IMR-90 (cell line): ENCODE measurements at regions not wholly inside any gene's neighbourhood (a gene's known extent, or its start where the extent isn't known, plus 50 kb on each side); places are given as distances from the start of the nearest gene placed in this dataset.

ENCODE experiments used
- ATAC-seq: fragments of 200-7000 bp; cut with Tn5 transposase; 2 replicates; pipeline ENCODE4 v1.9.1; 2020; ENCODE audit warnings: low read depth, mild to moderate bottlenecking, moderate library complexity
- BruUV-seq: library from RNA; stranded (reverse); fragments of 400-500 nt; replicated peaks from 2 replicates; lab custom pipeline; 2021; lab: Mats Ljungman, UMichigan
- CTCF ChIA-PET: fragments of 300-600 bp; formaldehyde crosslinking; extraction: SDS; loops from one replicate; lab custom pipeline; 2021; ENCODE audit warnings: antibody characterized with exemption; lab: Yijun Ruan, JAX
- POLR2A ChIA-PET: fragments of 300-600 bp; sonication (Branson Sonifier 250); formaldehyde crosslinking; loops from one replicate; lab custom pipeline; 2022; ENCODE audit warnings: antibody characterized with exemption; ENCODE audit not compliant: unreplicated experiment; lab: Charles Lee
- DNase-seq: peaks from one replicate; pipeline ENCODE4 v3.0.0; 2013
- H2AFZ ChIP-seq: replicated peaks from 2 replicates; pipeline ENCODE3; 2013; ENCODE audit warnings: low read length, mild to moderate bottlenecking; ENCODE audit not compliant: poor library complexity
- H2AK5ac ChIP-seq: 2 replicates; pipeline ENCODE4 v1.6.1; 2013; ENCODE audit warnings: low read depth, low read length, inconsistent platforms
- H2AK9ac ChIP-seq: replicated peaks from 2 replicates; pipeline ENCODE3; 2013; ENCODE audit warnings: mild to moderate bottlenecking, low read depth, low read length, moderate library complexity; ENCODE audit not compliant: poor library complexity
- H2BK120ac ChIP-seq: 2 replicates; pipeline ENCODE4 v1.6.1; 2013; ENCODE audit warnings: low read depth, low read length, inconsistent platforms
- H2BK15ac ChIP-seq: 3 replicates; pipeline ENCODE4 v1.6.1; 2013; ENCODE audit warnings: low read depth, low read length, inconsistent platforms
- H2BK20ac ChIP-seq: 2 replicates; pipeline ENCODE4 v1.6.1; 2013; ENCODE audit warnings: low read depth, mild to moderate bottlenecking, inconsistent platforms, low read length, moderate library complexity
- H2BK5ac ChIP-seq: 2 replicates; pipeline ENCODE4 v1.6.1; 2013; ENCODE audit warnings: mild to moderate bottlenecking, low read depth, low read length, inconsistent platforms; ENCODE audit not compliant: poor library complexity, severe bottlenecking
- H3K14ac ChIP-seq: replicated peaks from 2 replicates; pipeline ENCODE4 v1.6.1; 2013; ENCODE audit warnings: low read depth, low read length, inconsistent platforms
- H3K18ac ChIP-seq: 2 replicates; pipeline ENCODE4 v1.6.1; 2013; ENCODE audit warnings: low read depth, low read length, control low read depth
- H3K23ac ChIP-seq: 2 replicates; pipeline ENCODE4 v1.6.1; 2013; ENCODE audit warnings: low read depth, low read length, inconsistent platforms
- H3K27ac ChIP-seq: 2 replicates; pipeline ENCODE4 v1.5.1; 2013; ENCODE audit warnings: mild to moderate bottlenecking, control low read depth, low read length; ENCODE audit not compliant: insufficient read depth
- H3K27me3 ChIP-seq: 2 replicates; pipeline ENCODE4 v1.6.1; 2013; ENCODE audit warnings: low read length; ENCODE audit not compliant: control insufficient read depth, insufficient read depth
- H3K36me3 ChIP-seq: 2 replicates; pipeline ENCODE4 v1.6.1; 2013; ENCODE audit warnings: low read length, mixed read lengths; ENCODE audit not compliant: control insufficient read depth, insufficient read depth
- H3K4ac ChIP-seq: 2 replicates; pipeline ENCODE4 v1.6.1; 2013; ENCODE audit warnings: low read depth, low read length, inconsistent platforms
- H3K4me1 ChIP-seq: 2 replicates; pipeline ENCODE4 v1.6.1; 2013; ENCODE audit warnings: low read length, mixed read lengths; ENCODE audit not compliant: control insufficient read depth, insufficient read depth
- H3K4me2 ChIP-seq: 2 replicates; pipeline ENCODE4 v1.6.1; 2013; ENCODE audit warnings: low read depth, mild to moderate bottlenecking, control low read depth, low read length, moderate library complexity
- H3K4me3 ChIP-seq: 2 replicates; pipeline ENCODE4 v1.5.1; 2013; ENCODE audit warnings: low read depth, mild to moderate bottlenecking, control low read depth, low read length, moderate library complexity; ENCODE audit not compliant: insufficient read depth
- H3K56ac ChIP-seq: 2 replicates; pipeline ENCODE4 v1.6.1; 2013; ENCODE audit warnings: low read length, inconsistent platforms; ENCODE audit not compliant: insufficient read depth; ENCODE audit errors: extremely low read depth
- H3K79me1 ChIP-seq, 2 experiments: 2 replicates each; pipeline ENCODE4 v1.6.1; 2013; ENCODE audit warnings: low read length in 2 of 2, inconsistent platforms in 1 of 2, low read depth in 1 of 2
- H3K9ac ChIP-seq: 2 replicates; pipeline ENCODE4 v1.6.1; 2013; ENCODE audit warnings: low read depth, low read length, control low read depth
- H3K9me1 ChIP-seq: 2 replicates; pipeline ENCODE4 v1.6.1; 2013; ENCODE audit warnings: low read length, inconsistent platforms; ENCODE audit not compliant: insufficient read depth
- H3K9me3 ChIP-seq: 2 replicates; pipeline ENCODE4 v1.6.1; 2013; ENCODE audit warnings: low read length; ENCODE audit not compliant: control insufficient read depth, insufficient read depth
- H4K20me1 ChIP-seq: 2 replicates; pipeline ENCODE4 v1.6.1; 2013; ENCODE audit warnings: low read length, inconsistent platforms; ENCODE audit not compliant: insufficient read depth
- H4K5ac ChIP-seq: 2 replicates; pipeline ENCODE4 v1.6.1; 2013; ENCODE audit warnings: mild to moderate bottlenecking, low read depth, low read length, control low read depth
- H4K8ac ChIP-seq, 2 experiments: 2 replicates each; pipeline ENCODE4 v1.6.1; 2013; ENCODE audit warnings: low read depth in 2 of 2, low read length in 2 of 2, control low read depth in 1 of 2, inconsistent platforms in 1 of 2
- H4K91ac ChIP-seq: 2 replicates; pipeline ENCODE4 v1.6.1; 2013; ENCODE audit warnings: low read depth, low read length, inconsistent platforms; ENCODE audit not compliant: insufficient read depth
- CEBPB ChIP-seq: IDR thresholded peaks from 2 replicates; pipeline ENCODE4 v1.6.1; 2012; ENCODE audit warnings: low read depth, low read length, improper control_type of control experiment
- MAFK ChIP-seq: IDR thresholded peaks from 2 replicates; pipeline ENCODE4 v1.6.1; 2012; ENCODE audit warnings: low read depth, low read length, improper control_type of control experiment
- WGBS, 2 experiments: methylation state at CpG; one replicate each; pipeline versions ENCODE4 v1.1.5 to v1.1.7; 2013; ENCODE audit warnings: missing lambda C conversion rate in 2 of 2; ENCODE audit not compliant: insufficient read length in 1 of 2; ENCODE audit errors: extremely low coverage in 2 of 2; 5-methylcytosine and 5-hydroxymethylcytosine counted together
- dilution Hi-C: fragments of 300-500 bp; cut with HindIII; formaldehyde crosslinking; loops from one replicate; pipeline ENCODE4 v1.14.3; 2018; ENCODE audit warnings: low sequenced_read_pairs; ENCODE audit not compliant: unreplicated experiment
- in situ Hi-C: fragments of 300-500 bp; cut with MboI; formaldehyde crosslinking; loops from 3 replicates; pipeline ENCODE4 v1.14.3; 2019; ENCODE audit warnings: low sequenced_read_pairs, inconsistent platforms, mixed read lengths
- intact Hi-C: fragments of 100-400 bp; cut with micrococcal nuclease; formaldehyde crosslinking; loops from 2 replicates; pipeline ENCODE4 v1.10.0; 2022

- H4K20me1 ChIP-seq = no peaks in the 10 kb centered on the region
- H2BK15ac ChIP-seq = no peak overlapping the region
- H3K4ac ChIP-seq = no peak overlapping the region
- H3K14ac ChIP-seq = no peak overlapping the region
- no peak overlapping the region for H2BK120ac ChIP-seq
- H2AK9ac ChIP-seq = no peak overlapping the region
- no peaks in the 10 kb centered on the region for H3K36me3 ChIP-seq
- in situ Hi-C loops (no loop called here), intact Hi-C loops (no loop called here), dilution Hi-C loops (no loop called here)
- H3K18ac ChIP-seq = no peak overlapping the region
- no peaks in the 10 kb centered on the region for H3K4me1 ChIP-seq
- peaks cover 3% of the 10 kb centered on the region; the same call in 1 of the 2 replicates for H3K9me3 ChIP-seq
- POLR2A ChIA-PET = no interaction called here
- no CpG with 5 or more reads among the region's 2 CpGs for WGBS, 2 experiments
- TF ChIP-seq CEBPB (no peak), MAFK (no peak)
- no peak overlapping the region for H3K9ac ChIP-seq
- no peak overlapping the region for H3K4me3 ChIP-seq
- H3K27ac ChIP-seq = no peak overlapping the region
- H4K5ac ChIP-seq = no peak overlapping the region
- no peak overlapping the region for H2AFZ ChIP-seq
- H4K8ac ChIP-seq = no peak overlapping the region
- ATAC-seq (no peak), DNase-seq (no peak)
- H2AK5ac ChIP-seq = no peak overlapping the region
- H4K91ac ChIP-seq = no peak overlapping the region
- H3K27me3 ChIP-seq = no peaks in the 10 kb centered on the region
- no TSS peak for BruUV-seq
- H3K79me1 ChIP-seq = no peaks in the 10 kb centered on the region
- H2BK20ac ChIP-seq = no peak overlapping the region
- no peak overlapping the region for H3K4me2 ChIP-seq
- CTCF ChIA-PET = no interaction called here
- no peak overlapping the region for H3K56ac ChIP-seq
- H3K9me1 ChIP-seq = no peaks in the 10 kb centered on the region
- H3K23ac ChIP-seq = no peak overlapping the region
- H2BK5ac ChIP-seq = no peak overlapping the region
Measured at GRCh38 chr4:18404642-18405041, 383.1 kb upstream of the LCORL start.
